HCT116 (cell line): ENCODE measurements at regions not wholly inside any gene's neighbourhood (a gene's known extent, or its start where the extent isn't known, plus 50 kb on each side); places are given as distances from the start of the nearest gene placed in this dataset.

Experiments
- ATAC-seq: fragments of 200-7000 bp; cut with Tn5 transposase; 2 replicates; pipeline ENCODE4 v1.9.1; 2020; ENCODE audit warnings: mild to moderate bottlenecking, moderate library complexity
- BruUV-seq: library from RNA; stranded (reverse); fragments of 400-500 nt; replicated peaks from 2 replicates; lab custom pipeline; 2021; lab: Mats Ljungman, UMichigan
- CTCF ChIA-PET: fragments of 300-600 bp; sonication (Branson Sonifier 250); formaldehyde crosslinking; loops from one replicate; lab custom pipeline; 2021; ENCODE audit warnings: antibody characterized with exemption; lab: Charles Lee
- POLR2A ChIA-PET: fragments of 300-600, 350-600 bp; sonication (Branson Sonifier 250); formaldehyde crosslinking; loops from one replicate; lab custom pipeline; 2021; ENCODE audit warnings: antibody characterized with exemption; lab: Charles Lee
- RAD21 ChIA-PET, 2 experiments: fragments of 300-600 bp; sonication (Branson Sonifier 250); formaldehyde crosslinking; loops; one replicate each; lab custom pipeline; 2023; ENCODE audit warnings: low total read pairs in 2 of 2; ENCODE audit not compliant: uncharacterized antibody in 2 of 2, unreplicated experiment in 2 of 2, low non-redundant PET in 1 of 2; lab: Charles Lee
- DNase-seq: peaks from one replicate; pipeline ENCODE4 v3.0.0-alpha.2; 2010; ENCODE audit warnings: low read depth, low spot score
- H2AFZ ChIP-seq: fragments of 200-600 bp; shearing (Covaris generic), sonication (generic); 2 replicates; pipeline ENCODE4 v1.6.1; 2017; ENCODE audit warnings: low read depth, mixed run types, mixed read lengths, antibody characterized with exemption, low read length; ENCODE audit not compliant: poor library complexity, severe bottlenecking
- H3K27ac ChIP-seq: 2 replicates; pipeline ENCODE4 v1.5.1; 2012; ENCODE audit warnings: low read depth, low read length
- H3K27me3 ChIP-seq: fragments of 200-600 bp; sonication (generic); 2 replicates; pipeline ENCODE4 v1.6.1; 2016; ENCODE audit warnings: mixed run types, low read length, mixed read lengths; ENCODE audit not compliant: insufficient read depth
- H3K36me3 ChIP-seq, 2 experiments: fragments of 200-500 bp in 1 of 2; fragments of 200-600 bp in 1 of 2; sonication (Bioruptor generic) in 1 of 2; sonication (generic) in 1 of 2; 2 replicates each; pipeline versions ENCODE4 v1.5.1 to v1.6.1; 2014 to 2016; ENCODE audit warnings: low read length in 2 of 2, inconsistent platforms in 1 of 2, mixed read lengths in 1 of 2, mixed run types in 1 of 2; ENCODE audit not compliant: insufficient read depth in 2 of 2, control insufficient read depth in 1 of 2
- H3K4me1 ChIP-seq, 2 experiments: fragments of 200-600 bp in 1 of 2; sonication (generic) in 1 of 2; 2 replicates each; pipeline versions ENCODE4 v1.5.1 to v1.6.1; 2012 to 2017; ENCODE audit warnings: low read length in 2 of 2, inconsistent platforms in 1 of 2, mild to moderate bottlenecking in 1 of 2, mixed read lengths in 1 of 2, mixed run types in 1 of 2, moderate library complexity in 1 of 2; ENCODE audit not compliant: insufficient read depth in 2 of 2, control insufficient read depth in 1 of 2
- H3K4me2 ChIP-seq: fragments of 200-600 bp; sonication (generic); 2 replicates; pipeline ENCODE4 v1.6.1; 2017; ENCODE audit warnings: mixed run types, low read length, mixed read lengths
- H3K4me3 ChIP-seq, 2 experiments: fragments of 200-600 bp in 1 of 2; sonication (generic) in 1 of 2; replicated peaks in 1 of 2; 2 replicates each; pipeline ENCODE4 v1.5.1; 2011 to 2016; ENCODE audit warnings: low read length in 2 of 2, control low read depth in 1 of 2, low read depth in 1 of 2, mild to moderate bottlenecking in 1 of 2, mixed read lengths in 1 of 2, mixed run types in 1 of 2
- H3K79me2 ChIP-seq: fragments of 200-600 bp; sonication (generic); 2 replicates; pipeline ENCODE4 v1.6.1; 2017; ENCODE audit warnings: mild to moderate bottlenecking, mixed run types, low read length, moderate library complexity, mixed read lengths; ENCODE audit not compliant: insufficient read depth
- H3K9ac ChIP-seq: fragments of 200-600 bp; sonication (generic); 2 replicates; pipeline ENCODE4 v1.6.1; 2016; ENCODE audit warnings: low read length, mixed read lengths
- H3K9me2 ChIP-seq: fragments of 200-600 bp; sonication (generic), shearing (Covaris generic); 2 replicates; pipeline ENCODE4 v1.6.1; 2017; ENCODE audit warnings: mixed run types, mild to moderate bottlenecking, moderate library complexity; ENCODE audit not compliant: insufficient read depth
- H3K9me3 ChIP-seq, 2 experiments: fragments of 200-500 bp in 1 of 2; fragments of 200-600 bp in 1 of 2; sonication (Bioruptor generic) in 1 of 2; sonication (generic) in 1 of 2; 2 replicates each; pipeline ENCODE4 v1.6.1; 2014 to 2017; ENCODE audit warnings: low read length in 2 of 2, mixed read lengths in 2 of 2, inconsistent platforms in 1 of 2, low read depth in 1 of 2, mild to moderate bottlenecking in 1 of 2, mixed run types in 1 of 2, moderate library complexity in 1 of 2; ENCODE audit not compliant: control insufficient read depth in 1 of 2, insufficient read depth in 1 of 2
- H4K20me1 ChIP-seq: fragments of 200-600 bp; sonication (generic), shearing (Covaris generic); 2 replicates; pipeline ENCODE4 v1.6.1; 2017; ENCODE audit warnings: mixed run types, mild to moderate bottlenecking, moderate library complexity; ENCODE audit not compliant: insufficient read depth
- ATF3 ChIP-seq: IDR thresholded peaks from 2 replicates; pipeline ENCODE4 v1.6.1; 2012
- EGR1 ChIP-seq: IDR thresholded peaks from 2 replicates; pipeline ENCODE4 v1.6.1; 2012; ENCODE audit warnings: low read depth
- ELF1 ChIP-seq: IDR thresholded peaks from 2 replicates; pipeline ENCODE4 v1.6.1; 2012; ENCODE audit warnings: low read depth, borderline replicate concordance
- EZH2 ChIP-seq: fragments of 200-600 bp; sonication (generic); IDR thresholded peaks from 2 replicates; pipeline ENCODE4 v1.6.1; 2017; ENCODE audit warnings: antibody characterized with exemption, mixed run types
- FOSL1 ChIP-seq: IDR thresholded peaks from 2 replicates; pipeline ENCODE4 v1.6.1; 2012; ENCODE audit warnings: low read depth
- JUND ChIP-seq: IDR thresholded peaks from 2 replicates; pipeline ENCODE4 v1.6.1; 2012
- MAX ChIP-seq: IDR thresholded peaks from 2 replicates; pipeline ENCODE4 v1.6.1; 2012
- POLR2A ChIP-seq: IDR thresholded peaks from 2 replicates; pipeline ENCODE4 v1.7.0; 2011; ENCODE audit warnings: borderline replicate concordance; ENCODE audit not compliant: insufficient read depth, insufficient read length; ENCODE audit errors: extremely low read depth
- POLR2AphosphoS5 ChIP-seq: IDR thresholded peaks from 2 replicates; pipeline ENCODE4 v1.6.1; 2011; ENCODE audit warnings: mild to moderate bottlenecking, low read depth, low read length, moderate library complexity
- RAD21 ChIP-seq: IDR thresholded peaks from 2 replicates; pipeline ENCODE4 v1.6.1; 2012; ENCODE audit warnings: low read depth, mild to moderate bottlenecking
- SP1 ChIP-seq: IDR thresholded peaks from 2 replicates; pipeline ENCODE4 v1.6.1; 2012; ENCODE audit warnings: low read depth
- YY1 ChIP-seq: IDR thresholded peaks from 2 replicates; pipeline ENCODE4 v1.6.1; 2011; ENCODE audit warnings: low read length, low read depth, moderate library complexity, mild to moderate bottlenecking; ENCODE audit not compliant: insufficient replicate concordance; ENCODE audit errors: extremely low read depth
- ZBTB33 ChIP-seq: IDR thresholded peaks from 2 replicates; pipeline ENCODE4 v1.6.1; 2011; ENCODE audit warnings: mild to moderate bottlenecking, low read length, moderate library complexity; ENCODE audit not compliant: insufficient replicate concordance; ENCODE audit errors: extremely low read depth
- ZFX ChIP-seq: fragments of 450-650 bp; IDR thresholded peaks from 2 replicates; pipeline ENCODE4 v1.6.1; 2017
- intact Hi-C: fragments of 100-400 bp; cut with micrococcal nuclease; formaldehyde crosslinking; loops from 2 replicates; pipeline ENCODE4 v1.10.0; 2022

GRCh38 chr16:9212621-9213020, 121.2 kb downstream of the HAPSTR1 start:
- ChIA-PET CTCF (no interaction called here), RAD21 (no interaction called here), POLR2A (no interaction called here)
- no peak overlapping the region for H3K4me2 ChIP-seq
- H4K20me1 ChIP-seq: no peaks in the 10 kb centered on the region
- no peaks in the 10 kb centered on the region for H3K9me2 ChIP-seq
- H3K27ac ChIP-seq: no peak overlapping the region
- H3K4me1 ChIP-seq: no peaks in the 10 kb centered on the region
- H3K79me2 ChIP-seq: no peaks in the 10 kb centered on the region
- no peak overlapping the region for H3K4me3 ChIP-seq
- peaks cover 36% of the 10 kb centered on the region for H3K27me3 ChIP-seq
- H3K36me3 ChIP-seq: no peaks in the 10 kb centered on the region
- H3K9ac ChIP-seq: no peak overlapping the region
- TF ChIP-seq FOSL1: no peak
- TF ChIP-seq ATF3: no peak
- TF ChIP-seq POLR2A: no peak
- TF ChIP-seq ZBTB33: no peak
- TF ChIP-seq YY1: no peak
- TF ChIP-seq EGR1: no peak
- peak; percentile 22; the same call in 1 of the 2 replicates for ATAC-seq
- BruUV-seq: no TSS peak
- no peaks in the 10 kb centered on the region for H3K9me3 ChIP-seq
- intact Hi-C loops: no loop called here
- DNase-seq: no peak
- H2AFZ ChIP-seq: no peak overlapping the region

GRCh38 chr16:9219813-9220212, 128.4 kb downstream of the HAPSTR1 start:
- no peak overlapping the region for H3K9ac ChIP-seq
- ATAC-seq: no peak
- DNase-seq: no peak
- H3K9me2 ChIP-seq: no peaks in the 10 kb centered on the region
- intact Hi-C loops: no loop called here
- no peak overlapping the region for H2AFZ ChIP-seq
- H3K27ac ChIP-seq: no peak overlapping the region
- CTCF ChIA-PET: no interaction called here
- peaks cover 37% of the 10 kb centered on the region for H3K27me3 ChIP-seq
- no TSS peak for BruUV-seq
- RAD21 ChIA-PET: no interaction called here
- H3K4me1 ChIP-seq: no peaks in the 10 kb centered on the region
- H3K79me2 ChIP-seq: no peaks in the 10 kb centered on the region
- no peaks in the 10 kb centered on the region for H3K9me3 ChIP-seq
- POLR2A ChIA-PET: no interaction called here
- H4K20me1 ChIP-seq: no peaks in the 10 kb centered on the region
- H3K4me3 ChIP-seq: no peak overlapping the region
- H3K36me3 ChIP-seq: no peaks in the 10 kb centered on the region
- H3K4me2 ChIP-seq: no peak overlapping the region
- TF ChIP-seq MAX: no peak
- TF ChIP-seq SP1: no peak
- TF ChIP-seq JUND: no peak
- no peak for TF ChIP-seq ELF1
- TF ChIP-seq EZH2: no peak
- no peak for TF ChIP-seq EGR1
- TF ChIP-seq ZFX: no peak
- no peak for TF ChIP-seq POLR2AphosphoS5
- no peak for TF ChIP-seq RAD21
- no peak for TF ChIP-seq ZBTB33
- no peak for TF ChIP-seq YY1
